ENCODE measurements at regions not wholly inside any gene's neighbourhood (a gene's known extent, or its start where the extent isn't known, plus 50 kb on each side); places are given as distances from the start of the nearest gene placed in this dataset.

DNA sequence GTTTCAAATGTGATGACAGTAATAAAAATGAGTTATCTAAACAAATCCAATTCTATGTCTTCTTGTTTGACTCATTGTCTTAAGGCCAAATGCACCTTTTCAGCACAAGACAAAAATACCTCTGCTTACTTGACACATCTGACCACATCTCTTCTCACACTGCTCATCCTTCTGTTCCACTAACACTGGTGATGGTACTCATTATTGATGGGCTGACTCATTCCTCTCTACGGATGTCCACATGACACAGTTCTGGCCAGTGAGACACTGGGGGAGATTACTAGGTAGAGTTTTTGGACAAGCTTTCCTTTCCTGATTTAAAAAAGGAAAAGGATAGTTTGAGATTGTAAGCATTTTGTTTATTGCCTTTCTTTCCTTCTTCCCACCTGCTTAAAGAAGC is 410.6 kb upstream of the THRB start:
- Histone ChIP-seq H3K4me2 (ENCODE audit: low read depth, low read length) (no peak overlapping the region), H4K20me1 (ENCODE audit: insufficient read depth, low read length) (no peaks in the 10 kb centered on the region), H2AFZ (ENCODE audit: low read length) (no peak overlapping the region), H3K79me2 (ENCODE audit: low read length) (no peaks in the 10 kb centered on the region), H3K9me3 (replicated peaks; ENCODE audit: insufficient read depth, low read length) (no peaks in the 10 kb centered on the region), H3K9ac (ENCODE audit: low read length) (no peak overlapping the region), H3F3A (ENCODE audit: insufficient read depth, low read length) (no peaks in the 10 kb centered on the region), H3K27me3 (replicated peaks; ENCODE audit: insufficient read depth, low read length) (no peaks in the 10 kb centered on the region), H3K9me2 (replicated peaks; ENCODE audit: insufficient read depth, low read length) (no peaks in the 10 kb centered on the region), H3K4me1 (ENCODE audit: low read length) (no peaks in the 10 kb centered on the region), H3K27ac (ENCODE audit: low read length) (no peak overlapping the region), H3K36me3 (replicated peaks; ENCODE audit: insufficient read depth, low read length) (no peaks in the 10 kb centered on the region), H3K4me3 (ENCODE audit: low read length) (no peak overlapping the region)
- TF ChIP-seq, protein P1, sequence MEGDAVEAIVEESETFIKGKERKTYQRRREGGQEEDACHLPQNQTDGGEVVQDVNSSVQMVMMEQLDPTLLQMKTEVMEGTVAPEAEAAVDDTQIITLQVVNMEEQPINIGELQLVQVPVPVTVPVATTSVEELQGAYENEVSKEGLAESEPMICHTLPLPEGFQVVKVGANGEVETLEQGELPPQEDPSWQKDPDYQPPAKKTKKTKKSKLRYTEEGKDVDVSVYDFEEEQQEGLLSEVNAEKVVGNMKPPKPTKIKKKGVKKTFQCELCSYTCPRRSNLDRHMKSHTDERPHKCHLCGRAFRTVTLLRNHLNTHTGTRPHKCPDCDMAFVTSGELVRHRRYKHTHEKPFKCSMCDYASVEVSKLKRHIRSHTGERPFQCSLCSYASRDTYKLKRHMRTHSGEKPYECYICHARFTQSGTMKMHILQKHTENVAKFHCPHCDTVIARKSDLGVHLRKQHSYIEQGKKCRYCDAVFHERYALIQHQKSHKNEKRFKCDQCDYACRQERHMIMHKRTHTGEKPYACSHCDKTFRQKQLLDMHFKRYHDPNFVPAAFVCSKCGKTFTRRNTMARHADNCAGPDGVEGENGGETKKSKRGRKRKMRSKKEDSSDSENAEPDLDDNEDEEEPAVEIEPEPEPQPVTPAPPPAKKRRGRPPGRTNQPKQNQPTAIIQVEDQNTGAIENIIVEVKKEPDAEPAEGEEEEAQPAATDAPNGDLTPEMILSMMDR (IDR thresholded peaks at IDR 0.05; ENCODE audit: low read length): no peak
- TF ChIP-seq EZH2phosphoT487 (IDR thresholded peaks at IDR 0.05; ENCODE audit: low read length) (no peak), EZH2 (optimal IDR thresholded peaks at IDR 0.05; ENCODE audit: low read depth, low read length) (no peak)
- DNase-seq: no peak

DNA sequence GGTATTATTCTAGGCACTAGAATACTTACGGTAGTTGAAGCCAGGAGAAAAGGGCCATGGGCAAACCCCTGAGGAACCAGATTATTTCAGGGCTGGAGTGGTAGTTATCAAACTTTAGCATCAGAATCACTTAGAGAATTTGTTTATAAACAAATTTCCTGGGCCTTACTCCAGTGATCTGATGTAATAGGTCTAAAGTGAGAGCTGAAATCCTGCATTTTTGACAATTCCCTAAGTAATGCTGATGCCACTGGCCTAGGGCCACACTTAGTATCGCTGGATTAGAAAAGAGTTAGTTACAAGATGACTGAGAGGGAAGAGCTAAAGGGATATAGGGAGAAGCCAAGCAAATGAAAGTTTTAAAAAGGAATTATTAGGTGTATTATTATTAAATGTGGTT is 412.5 kb upstream of the THRB start:
- no peaks in the 10 kb centered on the region for H3K4me1 ChIP-seq (ENCODE audit: low read length)
- no peak overlapping the region for H2AFZ ChIP-seq (ENCODE audit: low read length)
- no peak overlapping the region for H3K4me3 ChIP-seq (ENCODE audit: low read length)
- no peaks in the 10 kb centered on the region for H4K20me1 ChIP-seq (ENCODE audit: insufficient read depth, low read length)
- H3K4me2 ChIP-seq (ENCODE audit: low read depth, low read length): no peak overlapping the region
- no peaks in the 10 kb centered on the region for H3K27me3 ChIP-seq (replicated peaks; ENCODE audit: insufficient read depth, low read length)
- H3K27ac ChIP-seq (ENCODE audit: low read length): no peak overlapping the region
- no peak for TF ChIP-seq EZH2phosphoT487 (IDR thresholded peaks at IDR 0.05; ENCODE audit: low read length)
- TF ChIP-seq EZH2 (optimal IDR thresholded peaks at IDR 0.05; ENCODE audit: low read depth, low read length): no peak
- TF ChIP-seq, protein P1 (IDR thresholded peaks at IDR 0.05; ENCODE audit: low read length): no peak
- H3K9me2 ChIP-seq (replicated peaks; ENCODE audit: insufficient read depth, low read length): no peaks in the 10 kb centered on the region
- H3F3A ChIP-seq (ENCODE audit: insufficient read depth, low read length): no peaks in the 10 kb centered on the region
- DNase-seq: no peak
- H3K79me2 ChIP-seq (ENCODE audit: low read length): no peaks in the 10 kb centered on the region
- H3K9ac ChIP-seq (ENCODE audit: low read length): no peak overlapping the region
- no peaks in the 10 kb centered on the region for H3K9me3 ChIP-seq (replicated peaks; ENCODE audit: insufficient read depth, low read length)
- no peaks in the 10 kb centered on the region for H3K36me3 ChIP-seq (replicated peaks; ENCODE audit: insufficient read depth, low read length)

DNA sequence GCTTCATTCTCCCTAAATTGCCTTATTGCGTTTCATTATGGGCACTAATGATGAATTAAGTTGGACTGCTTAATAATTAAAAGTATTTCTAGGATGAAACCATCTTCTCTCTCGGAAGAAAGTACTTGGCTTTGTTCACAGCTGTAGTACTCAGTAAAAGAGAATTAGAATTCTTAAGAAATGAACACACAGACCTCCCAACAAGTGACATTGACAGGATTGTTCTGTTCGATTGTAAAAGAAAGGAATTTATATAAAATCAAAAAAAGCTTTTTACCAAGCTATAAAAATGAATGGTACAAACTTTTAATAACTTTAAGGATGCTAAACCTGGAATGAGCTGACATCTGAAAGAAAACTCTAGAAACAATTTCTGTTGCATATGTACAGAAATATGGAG is 416.4 kb upstream of the THRB start:
- Histone ChIP-seq H2AFZ (ENCODE audit: low read length) (no peak overlapping the region), H3K9me2 (replicated peaks; ENCODE audit: insufficient read depth, low read length) (no peaks in the 10 kb centered on the region), H3K9ac (ENCODE audit: low read length) (no peak overlapping the region), H3F3A (ENCODE audit: insufficient read depth, low read length) (no peaks in the 10 kb centered on the region), H3K4me3 (ENCODE audit: low read length) (no peak overlapping the region), H3K9me3 (replicated peaks; ENCODE audit: insufficient read depth, low read length) (no peaks in the 10 kb centered on the region), H3K4me1 (ENCODE audit: low read length) (no peaks in the 10 kb centered on the region), H3K79me2 (ENCODE audit: low read length) (no peaks in the 10 kb centered on the region), H3K27ac (ENCODE audit: low read length) (no peak overlapping the region), H3K36me3 (replicated peaks; ENCODE audit: insufficient read depth, low read length) (no peaks in the 10 kb centered on the region), H4K20me1 (ENCODE audit: insufficient read depth, low read length) (no peaks in the 10 kb centered on the region), H3K4me2 (ENCODE audit: low read depth, low read length) (no peak overlapping the region), H3K27me3 (replicated peaks; ENCODE audit: insufficient read depth, low read length) (no peaks in the 10 kb centered on the region)
- no peak for DNase-seq
- TF ChIP-seq, protein P1 (IDR thresholded peaks at IDR 0.05; ENCODE audit: low read length): no peak
- TF ChIP-seq EZH2 (optimal IDR thresholded peaks at IDR 0.05; ENCODE audit: low read depth, low read length) (no peak), EZH2phosphoT487 (IDR thresholded peaks at IDR 0.05; ENCODE audit: low read length) (no peak)
